H1 (cell line): ENCODE measurements at regions not wholly inside any gene's neighbourhood (a gene's known extent, or its start where the extent isn't known, plus 50 kb on each side); places are given as distances from the start of the nearest gene placed in this dataset.

Experiments
- CHD2 ChIP-seq: IDR thresholded peaks from 2 replicates; pipeline ENCODE4 v1.6.1; 2012; ENCODE audit warnings: low read length, improper control_type of control experiment
- CTCF ChIP-seq, 3 experiments: IDR thresholded peaks; 1 replicate in 2 of 3; 2 replicates in 1 of 3; pipeline versions ENCODE4 v1.5.1 to v1.6.1; 2011; ENCODE audit warnings: low read length in 3 of 3, mild to moderate bottlenecking in 3 of 3, inconsistent platforms in 2 of 3, low read depth in 1 of 3, moderate library complexity in 1 of 3; ENCODE audit not compliant: insufficient read depth in 1 of 3; ENCODE audit errors: control extremely low read depth in 1 of 3
- YY1 ChIP-seq: IDR thresholded peaks from 2 replicates; pipeline ENCODE4 v1.6.1; 2011; ENCODE audit warnings: low read depth, mild to moderate bottlenecking, low read length

DNA sequence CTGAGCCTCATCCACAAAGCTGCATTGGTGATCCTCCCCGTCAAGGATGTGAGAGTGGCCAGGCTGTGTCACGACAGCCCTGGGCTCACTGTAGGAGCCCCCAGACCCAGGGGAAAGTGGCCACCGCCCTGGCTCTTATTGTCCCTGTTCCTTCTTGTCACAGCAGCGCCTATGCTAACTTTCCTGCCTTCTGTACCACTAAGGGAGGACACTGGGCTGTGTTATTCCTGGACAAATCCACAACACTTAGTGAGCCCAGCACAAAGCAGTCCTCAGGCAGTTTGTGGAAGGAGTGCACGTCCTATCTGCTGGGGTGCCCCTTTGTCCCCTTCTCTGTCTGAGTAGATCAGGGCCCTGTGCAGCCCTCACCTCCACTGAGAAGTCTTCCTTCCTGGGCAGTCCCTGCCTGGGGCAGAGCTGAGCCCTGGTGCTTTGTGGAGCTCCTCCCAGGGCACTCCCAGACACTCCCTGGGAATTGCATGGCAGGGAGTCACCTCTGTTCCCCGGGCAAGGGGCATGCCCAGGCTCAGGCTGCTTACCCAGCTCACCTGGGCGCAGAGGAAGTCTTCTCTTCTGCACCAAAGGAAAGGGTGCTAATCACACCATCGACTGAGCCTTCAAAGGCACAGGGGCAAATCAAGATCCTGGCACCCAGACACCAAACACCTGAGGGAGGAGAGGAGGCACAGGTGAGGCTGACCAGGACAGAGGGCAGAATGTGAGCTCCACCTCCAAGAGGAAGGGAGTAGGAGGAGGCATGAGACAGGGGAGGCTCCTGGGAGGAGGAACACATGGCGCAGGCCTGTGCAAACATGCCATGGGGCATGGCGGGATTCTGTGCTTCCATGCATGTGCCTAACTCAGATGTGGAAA lies 138.7 kb downstream of the KLF13 start (continued):
- TF ChIP-seq YY1 (no peak), CTCF (IDR thresholded peaks at IDR 0.05; ENCODE audit: control extremely low read depth in 1 of 3, insufficient read depth in 1 of 3, low read depth in 1 of 3, low read length in 3 of 3) (no peak), CHD2 (no peak)
